ENCODE measurements at regions not wholly inside any gene's neighbourhood (a gene's known extent, or its start where the extent isn't known, plus 50 kb on each side); places are given as distances from the start of the nearest gene placed in this dataset.

GRCh38 chr9:16206518-16206917, 653.7 kb downstream of the CCDC171 start:
- no peak for DNase-seq

GRCh38 chr9:16207161-16207560, 654.3 kb downstream of the CCDC171 start:
- DNase-seq: no peak

DNA sequence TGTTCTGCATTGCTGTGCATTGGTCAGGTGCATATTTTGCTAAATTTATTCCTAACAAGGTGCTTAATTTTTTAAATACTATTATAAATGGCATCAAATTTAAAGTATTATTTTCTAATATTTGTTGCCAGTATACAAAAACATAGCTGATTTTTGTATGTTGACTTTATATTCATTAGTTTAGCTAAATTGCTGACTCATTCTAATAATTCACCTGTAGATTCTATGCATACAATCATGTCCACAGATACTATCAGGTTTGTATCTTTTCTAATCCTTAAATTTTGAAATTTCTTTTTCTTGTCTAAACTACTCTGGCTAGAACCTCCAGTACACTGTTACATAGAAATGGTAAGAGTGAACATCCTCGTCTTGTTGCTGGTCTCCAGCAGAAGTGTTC, 657.6 kb downstream of the CCDC171 start:
- no peak for DNase-seq

DNA sequence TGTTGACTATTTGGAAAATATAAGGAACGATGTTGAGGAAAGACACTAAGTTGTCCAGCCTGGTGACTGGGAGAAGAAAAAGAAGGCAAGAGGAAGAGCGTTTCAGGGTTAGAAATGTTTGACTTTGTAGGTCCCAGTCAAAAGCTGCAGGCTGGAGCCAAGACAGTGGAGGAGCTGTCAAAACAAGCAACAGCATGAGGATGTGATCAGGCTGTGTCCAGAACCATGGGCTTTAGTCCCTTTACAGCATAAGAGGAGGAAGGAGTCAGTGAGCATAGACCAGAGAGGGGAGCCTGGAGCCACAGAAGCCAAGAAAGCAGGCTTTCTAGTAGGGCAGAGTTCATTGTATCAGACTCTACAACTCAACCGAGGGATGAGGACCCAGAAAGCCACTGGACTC, 658.5 kb downstream of the BNC2 start:
- no peak for DNase-seq

GRCh38 chr9:16213781-16214515, 656.5 kb downstream of the BNC2 start:
- DNase-seq: no peak

- DNase-seq: no peak
Observed at GRCh38 chr9:16214677-16215352, 655.7 kb downstream of the BNC2 start.

DNA sequence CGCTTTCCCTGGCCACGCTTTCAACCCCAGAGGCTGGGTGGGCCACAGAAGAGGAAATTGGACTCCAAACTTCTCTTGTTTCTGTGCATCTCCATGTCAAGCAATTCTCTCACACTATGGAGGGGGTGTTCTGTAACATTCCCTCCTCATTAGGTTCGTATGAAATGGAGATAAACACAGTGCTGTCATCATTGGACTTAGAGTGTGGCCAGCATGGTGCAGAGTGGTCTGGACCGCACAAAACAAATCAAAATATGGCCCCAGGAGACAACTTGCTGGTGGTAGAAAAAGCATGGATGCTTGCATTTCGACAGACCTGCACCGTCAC, 655.2 kb downstream of the BNC2 start:
- DNase-seq: no peak

- no peak for DNase-seq
Observed at GRCh38 chr9:16217943-16218701, 652.3 kb downstream of the BNC2 start.

DNA sequence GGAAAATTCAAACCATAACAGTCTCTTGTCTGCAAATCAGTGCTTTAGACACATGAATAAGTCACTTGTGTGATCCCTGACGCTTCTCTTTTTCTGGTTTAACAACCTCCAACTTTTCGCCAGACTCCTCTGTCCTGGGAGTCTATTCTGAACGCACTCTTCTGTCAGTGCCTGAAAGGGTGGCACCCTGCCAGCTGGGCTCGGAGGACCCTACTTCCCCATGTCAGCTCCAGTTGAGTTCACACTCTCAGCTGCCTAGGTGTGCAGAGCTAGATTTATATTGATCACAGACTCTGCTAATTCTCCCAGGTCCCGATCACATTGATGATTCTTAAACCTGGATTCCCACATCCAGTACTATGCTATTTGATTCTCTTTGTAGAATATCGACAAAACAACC, 649.1 kb downstream of the BNC2 start:
- DNase-seq: no peak

DNA sequence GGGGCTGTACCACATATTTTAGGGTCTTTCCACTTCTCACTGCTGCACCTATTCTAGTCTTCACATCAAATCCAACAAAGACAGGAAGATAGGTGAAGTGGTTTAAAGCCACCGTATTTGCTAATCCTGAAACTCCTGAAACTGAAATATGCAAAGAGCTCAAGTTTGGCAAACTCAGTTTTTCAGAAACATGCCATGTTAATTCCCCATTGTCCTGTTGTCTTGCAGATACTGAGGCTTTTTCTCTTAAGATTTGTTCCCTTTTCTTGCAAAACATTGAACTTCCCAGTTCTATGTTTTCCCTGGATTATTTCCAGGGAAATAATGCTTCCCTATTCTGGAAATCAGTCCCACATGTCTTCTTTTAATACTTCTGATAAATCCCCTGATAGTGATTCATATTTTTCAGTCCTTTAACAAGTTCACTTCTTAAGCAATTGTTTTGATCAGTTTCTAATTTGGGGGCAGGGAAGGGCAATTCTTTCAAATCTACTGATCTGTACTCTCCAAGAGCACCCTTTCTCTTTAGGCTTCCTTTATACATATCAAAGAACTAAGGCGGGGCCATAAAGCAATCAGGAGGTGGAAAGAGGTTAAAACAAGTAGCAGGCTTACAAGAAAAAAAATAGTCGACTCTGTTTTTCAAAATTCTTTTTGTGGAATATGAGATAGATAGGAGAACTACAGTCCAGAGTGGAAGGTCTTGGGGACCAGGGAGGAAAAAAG, 648.5 kb downstream of the BNC2 start:
- DNase-seq: no peak

DNA sequence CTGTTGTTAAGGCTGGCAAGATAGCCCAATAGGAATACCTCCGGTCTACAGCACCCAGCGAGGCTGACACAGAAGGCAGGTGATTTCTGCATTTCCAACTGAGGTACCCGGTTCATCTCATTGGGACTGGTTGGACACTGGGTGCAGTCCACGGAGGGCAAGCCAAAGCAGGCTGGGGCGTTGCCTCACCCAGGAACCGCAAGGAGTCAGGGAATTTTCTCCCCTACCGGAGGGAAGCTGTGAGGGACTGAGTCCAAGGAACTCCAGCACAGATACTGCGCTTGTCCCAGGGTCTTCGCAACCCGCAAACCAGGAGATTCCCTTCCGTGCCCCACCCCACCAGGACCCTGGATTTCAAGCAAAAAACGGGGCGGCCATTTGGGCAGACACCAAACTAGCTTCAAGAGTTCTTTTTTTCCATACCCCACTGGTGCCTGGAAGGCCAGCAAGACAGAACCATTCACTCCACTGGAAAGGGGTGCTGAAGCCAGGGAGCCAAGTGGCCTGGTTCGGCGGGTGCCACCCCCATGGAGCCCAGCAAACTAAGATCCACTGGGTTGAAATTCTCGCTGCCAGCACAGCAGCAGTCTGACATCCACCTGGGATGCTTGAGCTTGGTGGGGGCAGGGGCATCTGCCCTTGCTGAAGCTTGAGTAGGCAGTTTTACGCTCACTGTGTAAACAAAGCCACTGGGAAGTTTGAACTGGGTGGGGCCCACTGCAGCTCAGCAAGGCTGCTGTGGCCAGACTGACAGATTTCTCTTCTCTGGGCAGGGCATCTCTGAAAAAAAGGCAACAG, 647.2 kb downstream of the BNC2 start:
- DNase-seq: no peak

GRCh38 chr9:16230731-16231130, 639.7 kb downstream of the BNC2 start:
- DNase-seq: no peak

DNA sequence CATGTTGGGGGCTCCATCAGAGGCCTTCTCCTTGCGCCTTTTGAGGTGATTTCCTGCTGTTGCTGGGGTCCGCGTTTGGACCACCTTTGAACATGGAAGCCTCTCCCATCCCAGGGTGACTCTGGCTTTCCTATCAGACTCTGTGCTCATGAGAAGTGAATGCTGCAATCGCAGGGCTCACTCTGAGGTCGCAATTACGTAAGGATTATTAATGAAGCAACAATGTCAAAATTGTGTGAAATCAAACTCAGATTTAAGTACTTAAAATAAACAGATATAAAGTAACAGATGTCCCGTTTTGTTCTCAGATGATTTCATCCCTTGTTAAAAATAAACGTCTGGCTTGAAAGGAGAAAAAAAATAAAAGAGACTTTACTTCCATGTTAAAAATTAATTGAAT, 634.2 kb downstream of the BNC2 start:
- DNase-seq: no peak

DNA sequence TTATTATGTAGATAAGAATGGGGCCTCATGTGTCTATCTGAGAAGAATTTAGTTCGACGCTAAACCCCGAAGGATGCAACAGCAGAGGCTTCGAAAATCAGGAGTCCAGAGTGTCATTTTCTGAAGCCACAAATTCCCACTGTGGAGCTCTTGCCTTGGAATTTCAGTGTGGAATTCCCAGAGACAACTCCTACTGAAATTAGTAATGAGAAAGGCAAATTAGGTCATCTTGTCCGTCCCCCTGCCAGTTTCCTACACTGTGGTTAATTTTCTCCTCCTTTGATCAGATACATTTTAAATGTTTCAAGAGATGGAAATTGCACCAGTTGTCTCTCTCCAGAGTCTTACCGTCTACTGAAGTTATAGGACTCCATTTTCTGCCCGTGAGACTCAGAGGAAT, 633.6 kb downstream of the BNC2 start:
- DNase-seq: no peak

DNA sequence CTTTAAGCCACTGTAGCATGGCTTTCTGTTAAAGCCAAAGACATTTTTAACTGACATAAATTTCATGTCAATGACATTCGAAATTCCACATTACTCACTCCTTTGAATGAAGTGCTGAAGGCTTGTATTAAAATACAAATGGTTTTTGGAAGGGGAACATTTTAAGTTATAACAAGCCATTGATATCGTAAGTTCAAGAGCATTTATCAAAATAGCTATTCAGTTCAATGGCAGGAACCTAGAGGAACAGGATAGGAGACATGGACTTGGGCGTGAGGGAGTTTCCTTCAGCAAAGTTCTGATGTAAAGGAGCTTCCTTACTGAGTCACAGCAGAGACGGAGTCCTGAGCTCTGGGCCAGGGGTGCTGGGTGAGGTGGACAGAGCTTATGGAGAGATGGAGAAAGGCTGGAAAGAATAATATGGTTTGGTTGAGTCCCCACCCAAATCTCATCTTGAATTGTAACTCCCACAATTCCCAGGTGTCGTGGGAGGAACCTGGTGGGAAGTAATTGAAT, 631.8 kb downstream of the BNC2 start:
- DNase-seq: no peak

DNA sequence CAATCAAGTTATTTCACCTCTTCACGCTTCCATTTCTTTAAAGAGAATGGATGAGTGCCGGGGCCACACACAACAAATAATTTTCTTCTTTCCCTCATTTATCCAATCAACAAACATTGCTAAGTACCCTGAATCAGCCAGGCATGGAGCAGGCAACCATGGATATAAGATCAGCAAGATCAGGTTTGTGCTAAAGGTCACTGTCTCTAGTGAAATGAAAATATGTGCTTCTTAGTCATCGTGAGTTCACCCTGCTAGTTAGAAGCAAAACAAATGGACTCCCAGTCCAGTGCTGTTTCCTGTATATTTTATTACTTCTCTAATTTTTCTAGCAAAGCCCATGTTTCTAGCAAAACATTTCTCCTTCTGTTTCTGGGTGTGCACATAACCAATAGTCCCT, 629.2 kb downstream of the BNC2 start:
- DNase-seq: no peak

DNA sequence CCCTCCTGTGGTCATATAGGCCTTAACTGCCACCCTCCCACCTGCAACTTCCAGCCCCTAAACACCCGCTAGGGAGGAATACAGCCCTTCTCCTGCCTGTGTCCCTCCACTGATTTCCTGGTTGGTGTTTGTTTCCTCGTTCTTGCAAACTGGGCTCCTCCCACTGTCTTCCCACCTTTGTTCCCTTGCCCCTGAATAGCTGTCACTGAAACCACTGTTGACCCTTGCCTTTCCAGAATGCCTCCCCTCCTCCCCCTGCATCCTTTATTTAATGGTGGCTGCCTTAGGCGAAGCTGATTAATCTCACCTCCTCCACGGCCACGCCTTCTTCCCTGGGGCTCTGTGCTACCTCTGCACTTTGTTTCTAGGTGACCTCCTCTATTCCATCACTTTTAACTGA, 626.7 kb downstream of the BNC2 start:
- no peak for DNase-seq

DNA sequence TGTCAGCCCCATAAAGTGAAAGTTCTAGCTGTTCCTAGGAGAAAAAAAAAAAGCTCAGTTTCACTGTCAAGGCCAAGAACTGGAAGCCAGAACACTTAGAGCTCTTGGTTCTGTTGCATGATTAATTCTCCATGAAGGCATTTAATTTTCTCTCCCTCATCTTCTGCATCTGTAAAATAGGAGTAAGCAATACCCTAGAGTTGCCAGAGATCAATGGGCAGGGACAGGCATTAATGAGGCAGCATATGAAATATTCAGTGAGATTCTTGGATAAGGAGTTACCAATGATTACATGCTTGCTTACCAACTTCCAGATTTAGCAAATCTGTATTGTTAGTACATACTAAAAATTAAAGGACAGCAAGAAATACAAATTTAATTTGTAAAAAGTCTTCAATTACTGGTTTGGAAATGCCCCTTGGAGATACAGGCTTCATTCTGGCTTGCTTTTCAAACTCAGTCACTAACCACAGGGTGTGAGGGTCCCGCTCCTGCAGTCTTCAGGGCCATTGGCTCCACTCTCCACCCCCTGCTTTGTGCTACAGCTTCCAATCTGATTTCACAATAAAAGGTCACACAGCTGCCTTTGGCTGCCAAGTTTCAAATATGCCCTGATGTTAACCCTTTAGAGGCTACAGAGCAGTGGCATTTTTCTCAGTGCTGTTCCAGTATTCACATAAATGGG, 624.6 kb downstream of the BNC2 start:
- no peak for DNase-seq

DNA sequence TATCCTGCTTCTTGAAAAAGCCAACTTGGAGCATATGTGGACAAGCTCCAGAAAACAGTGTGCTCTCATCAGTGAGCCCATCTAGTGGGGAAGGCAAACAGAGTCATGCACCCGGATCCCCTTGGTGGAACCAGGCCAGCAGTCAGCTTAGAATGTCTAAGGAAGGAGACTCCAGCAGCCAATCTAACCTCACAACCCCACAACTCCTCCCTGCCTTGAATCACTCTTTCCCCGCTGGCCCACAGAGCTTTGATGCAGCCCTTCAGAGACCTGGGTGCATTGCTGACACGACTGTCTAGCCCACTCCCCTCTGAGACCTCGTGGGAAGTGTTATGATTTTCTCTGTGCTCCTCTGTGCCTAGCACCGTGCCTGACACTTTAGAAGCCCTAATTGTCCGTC, 623.7 kb downstream of the BNC2 start:
- DNase-seq: no peak

- no peak for DNase-seq
Observed at GRCh38 chr9:16247188-16247875, 623.1 kb downstream of the BNC2 start.

DNA sequence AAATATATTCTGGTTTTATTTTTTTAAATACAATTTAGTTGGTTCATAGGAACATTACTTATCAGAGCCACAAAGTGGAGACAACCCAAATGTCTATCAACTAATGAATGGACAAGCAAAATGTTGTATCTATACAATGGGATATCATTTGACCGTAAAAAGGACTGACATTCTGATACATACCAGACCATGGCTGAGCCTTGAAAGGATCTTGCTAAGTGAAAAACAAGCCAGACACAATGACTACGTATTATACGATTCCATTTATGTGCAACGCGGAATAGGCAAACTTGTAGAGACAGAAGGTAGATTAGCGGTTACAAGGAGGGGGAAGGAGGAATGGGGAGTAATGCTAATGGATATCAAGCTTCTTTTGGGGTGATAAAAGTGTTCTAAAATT, 621.6 kb downstream of the BNC2 start:
- no peak for DNase-seq

Measured in stimulated activated CD4-positive, alpha-beta T cell treated with anti-CD3 and anti-CD28 coated beads, Interleukin-1b, Interleukin-23, amount 100 ng/mL, for 48 hours (primary cell).